Right lobe of liver (tissue), 6 donors: ENCODE measurements at regions not wholly inside any gene's neighbourhood (a gene's known extent, or its start where the extent isn't known, plus 50 kb on each side); places are given as distances from the start of the nearest gene placed in this dataset.

Experiments
- ATAC-seq, 4 donors: fragments of 200-7000 bp; cut with Tn5 transposase; one replicate each; pipeline ENCODE4 v1.9.1; 2020; ENCODE audit warnings: mild to moderate bottlenecking in 4 of 4, moderate library complexity in 4 of 4
- DNase-seq, 3 donors: peaks; one replicate each; pipeline ENCODE4 v3.0.0-alpha.2; 2020
- H3K27ac ChIP-seq, 3 donors: fragments of 200-600 bp; one replicate each; pipeline ENCODE4 v1.8.0; 2022
- H3K27me3 ChIP-seq, 2 donors: fragments of 200-600 bp; one replicate each; pipeline ENCODE4 v1.8.0; 2022
- H3K36me3 ChIP-seq, 4 donors: fragments of 200-600 bp; sonication (generic) in 1 of 4; one replicate each; pipeline versions ENCODE4 v1.5.1 to v1.8.0; 2017 to 2022; ENCODE audit warnings: control low read depth in 1 of 4
- H3K4me1 ChIP-seq, 4 donors: fragments of 200-600 bp; sonication (generic) in 1 of 4; one replicate each; pipeline versions ENCODE4 v1.5.1 to v1.8.0; 2017 to 2022; ENCODE audit warnings: control low read depth in 1 of 4
- H3K4me3 ChIP-seq, 3 donors: fragments of 200-600 bp; one replicate each; pipeline ENCODE4 v1.8.0; 2022
- H3K9me3 ChIP-seq, 4 donors: fragments of 200-600 bp; sonication (generic) in 1 of 4; one replicate each; pipeline versions ENCODE4 v1.5.1 to v1.8.0; 2017 to 2022; ENCODE audit warnings: control low read depth in 1 of 4
- POLR2A ChIP-seq: fragments of 450-650 bp; IDR thresholded peaks from one replicate; pipeline ENCODE4 v1.6.1; 2017; ENCODE audit warnings: antibody characterized with exemption, mild to moderate bottlenecking
- WGBS: methylation state at CpG from one replicate; pipeline ENCODE4 v1.1.6; 2018; ENCODE audit warnings: low coverage, low lambda C conversion rate; ENCODE audit not compliant: insufficient coverage; ENCODE audit errors: missing lambda C conversion rate; 5-methylcytosine and 5-hydroxymethylcytosine counted together
- intact Hi-C, 2 donors: fragments of 100-400 bp; cut with DNase I; formaldehyde crosslinking; loops; one replicate each; pipeline versions ENCODE4 v1.11.2 to v1.14.1; 2022
- TF ChIP-seq, protein P1 (sequence below), 4 donors: fragments of 200-600 bp in 3 of 4; fragments of 450-650 bp in 1 of 4; IDR thresholded peaks; one replicate each; pipeline versions ENCODE4 v1.5.1 to v1.8.0; 2016 to 2022; ENCODE audit warnings: antibody characterized with exemption in 4 of 4, mild to moderate bottlenecking in 2 of 4
- donor health status: DM: no; HTN: yes; CAD: no.
- donor health status: DM: no; HTN: no; CAD: no.
- donor health status: DM: no; HTN: no; CAD: no.
- donor health status: DM: no; HTN: yes; CAD: no.
- donor health status: DM: no; HTN: yes; CAD: no.

DNA sequence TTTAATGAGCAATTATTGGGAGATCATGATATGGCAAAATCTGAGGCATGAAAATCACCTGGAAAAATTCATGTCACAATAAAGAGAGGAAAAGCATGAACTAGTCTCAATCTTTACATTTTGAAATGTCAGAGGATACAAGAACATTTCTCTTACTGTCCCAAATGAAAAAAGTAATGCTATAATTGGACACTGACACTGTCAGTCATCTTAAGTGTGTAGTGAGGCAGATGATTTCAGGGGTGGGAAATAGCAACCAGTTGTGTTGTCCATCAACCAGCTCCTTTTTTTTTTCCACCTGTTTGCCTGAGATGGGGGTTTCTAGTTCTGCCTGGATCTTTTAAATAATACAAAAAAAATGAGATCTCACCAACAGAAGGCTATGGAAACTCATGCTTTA, 646.2 kb downstream of the KCNT2 start:
- intact Hi-C loops, result no loop called here
- Histone ChIP-seq H3K36me3 (no peaks in the 10 kb centered on the region), H3K4me1 (no peaks in the 10 kb centered on the region), H3K27me3 (no peaks in the 10 kb centered on the region), H3K9me3 (no peaks in the 10 kb centered on the region), H3K4me3 (no peak overlapping the region), H3K27ac (no peak overlapping the region)
- ATAC-seq (no peak), DNase-seq (no peak)
- TF ChIP-seq POLR2A, result no peak
- TF ChIP-seq, protein P1, sequence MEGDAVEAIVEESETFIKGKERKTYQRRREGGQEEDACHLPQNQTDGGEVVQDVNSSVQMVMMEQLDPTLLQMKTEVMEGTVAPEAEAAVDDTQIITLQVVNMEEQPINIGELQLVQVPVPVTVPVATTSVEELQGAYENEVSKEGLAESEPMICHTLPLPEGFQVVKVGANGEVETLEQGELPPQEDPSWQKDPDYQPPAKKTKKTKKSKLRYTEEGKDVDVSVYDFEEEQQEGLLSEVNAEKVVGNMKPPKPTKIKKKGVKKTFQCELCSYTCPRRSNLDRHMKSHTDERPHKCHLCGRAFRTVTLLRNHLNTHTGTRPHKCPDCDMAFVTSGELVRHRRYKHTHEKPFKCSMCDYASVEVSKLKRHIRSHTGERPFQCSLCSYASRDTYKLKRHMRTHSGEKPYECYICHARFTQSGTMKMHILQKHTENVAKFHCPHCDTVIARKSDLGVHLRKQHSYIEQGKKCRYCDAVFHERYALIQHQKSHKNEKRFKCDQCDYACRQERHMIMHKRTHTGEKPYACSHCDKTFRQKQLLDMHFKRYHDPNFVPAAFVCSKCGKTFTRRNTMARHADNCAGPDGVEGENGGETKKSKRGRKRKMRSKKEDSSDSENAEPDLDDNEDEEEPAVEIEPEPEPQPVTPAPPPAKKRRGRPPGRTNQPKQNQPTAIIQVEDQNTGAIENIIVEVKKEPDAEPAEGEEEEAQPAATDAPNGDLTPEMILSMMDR (IDR thresholded peaks at IDR 0.05), result no peak

DNA sequence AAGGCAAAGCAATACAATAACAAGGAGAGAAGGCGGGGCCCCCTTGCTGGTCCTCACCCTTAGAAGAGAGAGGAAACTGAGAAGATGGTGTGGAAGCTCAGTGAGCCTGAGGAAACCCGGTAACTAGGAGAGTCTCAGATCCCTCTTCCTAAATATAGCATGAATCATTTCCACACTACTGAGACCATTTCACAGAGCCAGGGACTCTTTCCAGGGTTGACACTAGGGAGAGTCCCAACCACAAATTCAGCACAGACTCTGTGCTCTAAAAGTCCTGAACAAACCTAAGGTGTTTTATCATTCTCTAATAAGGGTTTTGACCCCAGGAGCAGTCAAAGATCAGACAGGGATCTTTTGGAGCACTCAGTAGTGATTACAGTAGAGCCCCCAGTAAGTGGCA, 647.7 kb downstream of the KCNT2 start:
- DNase-seq, result no peak
- Histone ChIP-seq H3K4me1 (no peaks in the 10 kb centered on the region), H3K27ac (no peak overlapping the region), H3K36me3 (no peaks in the 10 kb centered on the region), H3K4me3 (no peak overlapping the region), H3K9me3 (no peaks in the 10 kb centered on the region), H3K27me3 (no peaks in the 10 kb centered on the region)
- 63% methylated on average over 2 of the region's 2 CpGs for WGBS
- intact Hi-C loops, result no loop called here
- TF ChIP-seq, protein P1 (IDR thresholded peaks at IDR 0.05), result no peak
- TF ChIP-seq POLR2A, result no peak
- no peak for ATAC-seq

DNA sequence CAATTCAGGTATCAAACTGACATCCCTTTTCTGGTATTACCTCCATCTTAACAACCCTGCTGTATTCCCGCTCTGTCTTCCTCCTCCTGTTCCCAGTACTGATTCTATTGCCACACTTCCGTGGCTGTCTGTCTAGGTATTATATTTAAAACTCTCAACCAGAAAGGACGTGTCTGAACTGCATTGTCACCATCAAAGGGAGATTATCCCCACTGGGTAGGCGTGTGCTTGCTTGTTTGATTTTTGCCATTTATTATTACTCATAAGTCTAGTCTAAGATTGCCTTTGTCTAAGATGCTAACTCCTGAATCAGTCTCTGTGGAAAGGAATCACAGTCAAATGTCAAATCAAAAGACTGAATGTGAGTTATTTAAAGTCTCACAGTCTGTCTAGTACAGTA, 650.1 kb downstream of the KCNT2 start:
- Histone ChIP-seq H3K27me3 (no peaks in the 10 kb centered on the region), H3K9me3 (no peaks in the 10 kb centered on the region), H3K4me3 (no peak overlapping the region), H3K4me1 (no peaks in the 10 kb centered on the region), H3K27ac (no peak overlapping the region), H3K36me3 (no peaks in the 10 kb centered on the region)
- TF ChIP-seq, protein P1 (IDR thresholded peaks at IDR 0.05), result no peak
- TF ChIP-seq POLR2A, result no peak
- ATAC-seq (no peak), DNase-seq (no peak)
- intact Hi-C loops, result no loop called here
- 48% methylated on average over 4 of the region's 4 CpGs for WGBS

DNA sequence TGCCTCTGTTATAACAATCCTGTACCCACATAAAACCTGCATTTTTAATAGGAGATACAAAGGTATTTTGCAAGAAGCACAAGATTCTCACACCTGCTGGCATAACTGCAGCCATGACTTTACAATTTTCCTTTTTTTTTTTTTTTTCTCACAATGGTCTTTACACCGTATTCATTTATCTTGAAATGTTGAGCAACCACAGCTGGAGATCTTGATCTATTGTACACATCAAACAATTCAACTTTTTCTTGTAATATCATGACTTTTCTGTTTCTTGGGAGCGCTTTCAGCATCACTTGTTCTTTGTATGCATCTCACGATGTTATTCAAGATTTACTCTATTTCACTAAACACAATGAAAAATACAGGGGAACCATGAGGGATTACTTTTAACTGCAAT, 651.4 kb downstream of the KCNT2 start:
- no peaks in the 10 kb centered on the region for H3K36me3 ChIP-seq
- no peak for TF ChIP-seq POLR2A
- TF ChIP-seq, protein P1 (IDR thresholded peaks at IDR 0.05), result no peak
- no peak overlapping the region for H3K27ac ChIP-seq
- H3K4me3 ChIP-seq, result no peak overlapping the region
- no peaks in the 10 kb centered on the region for H3K9me3 ChIP-seq
- DNase-seq (no peak), ATAC-seq (no peak)
- no peaks in the 10 kb centered on the region for H3K4me1 ChIP-seq
- intact Hi-C loops, result no loop called here
- H3K27me3 ChIP-seq, result no peaks in the 10 kb centered on the region
- 65% methylated on average over 3 of the region's 3 CpGs for WGBS

DNA sequence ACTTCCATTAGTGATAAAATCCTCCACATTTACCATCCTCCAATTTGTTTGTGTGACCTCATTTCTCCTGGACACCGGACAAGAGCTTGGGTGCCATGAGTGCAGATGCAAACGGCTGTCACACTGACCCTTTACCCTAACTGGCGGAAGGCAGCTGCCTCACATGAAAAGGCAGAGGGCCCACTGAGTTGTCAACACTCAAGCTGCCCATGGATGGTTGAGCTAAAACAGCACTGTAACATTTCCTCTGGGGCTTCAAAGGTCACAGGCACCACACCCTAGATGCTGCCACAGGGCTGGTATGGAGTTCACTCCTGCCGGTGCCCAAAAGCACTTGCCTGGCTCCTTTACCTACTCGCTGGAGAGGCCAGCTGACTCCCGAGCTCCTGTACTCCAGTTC, 653.4 kb downstream of the KCNT2 start:
- intact Hi-C loops, result no loop called here
- no peaks in the 10 kb centered on the region for H3K4me1 ChIP-seq
- no peak overlapping the region for H3K4me3 ChIP-seq
- ATAC-seq, result no peak
- no peaks in the 10 kb centered on the region for H3K36me3 ChIP-seq
- no peaks in the 10 kb centered on the region for H3K27me3 ChIP-seq
- TF ChIP-seq, protein P1 (IDR thresholded peaks at IDR 0.05), result no peak
- no peak for TF ChIP-seq POLR2A
- DNase-seq, result no peak
- no peak overlapping the region for H3K27ac ChIP-seq
- no peaks in the 10 kb centered on the region for H3K9me3 ChIP-seq
- 21% methylated on average over 5 of the region's 6 CpGs for WGBS
